WI38 (cell line): ENCODE measurements at regions not wholly inside any gene's neighbourhood (a gene's known extent, or its start where the extent isn't known, plus 50 kb on each side); places are given as distances from the start of the nearest gene placed in this dataset.
"Not testable (repeated sequence)": the region's sequence is repeated elsewhere in the genome, so short reads cannot be mapped to it uniquely, and the experiment has no call there.

ENCODE experiments used
- H3K4me3 ChIP-seq: 2 replicates; pipeline ENCODE4 v1.5.1; 2011; ENCODE audit warnings: low read depth, mild to moderate bottlenecking, control low read depth, low read length
- CTCF ChIP-seq: IDR thresholded peaks from 2 replicates; pipeline ENCODE4 v1.5.1; 2012; ENCODE audit warnings: low read depth, mild to moderate bottlenecking, control low read depth, low read length

GRCh38 chr17:72382971-72383722 lies 262.3 kb downstream of the SOX9 start:
- no peak overlapping the region for H3K4me3 ChIP-seq
- no peak for TF ChIP-seq CTCF

DNA sequence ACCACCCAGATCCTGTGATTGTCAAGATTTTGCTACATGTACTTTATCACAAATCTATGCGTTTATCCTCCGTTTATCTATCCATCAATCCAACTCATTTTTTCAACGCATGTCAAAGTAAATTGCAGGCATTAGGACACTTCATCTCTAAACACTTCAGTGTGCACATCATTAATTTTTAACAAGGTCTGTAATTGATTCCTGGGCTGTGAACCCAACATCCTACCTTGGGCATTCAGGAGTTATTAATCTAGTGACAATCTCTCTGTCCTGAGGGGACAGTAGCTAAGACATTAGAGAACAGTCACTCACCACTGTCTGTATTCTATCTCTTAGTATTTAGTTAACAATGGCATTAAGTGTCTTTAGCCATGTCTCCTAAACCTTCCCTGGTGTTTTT lies 264.7 kb downstream of the SOX9 start:
- H3K4me3 ChIP-seq: no peak overlapping the region
- no peak for TF ChIP-seq CTCF

GRCh38 chr17:72386173-72386572 lies 265.4 kb downstream of the SOX9 start:
- not testable (repeated sequence) for H3K4me3 ChIP-seq

- no peak for TF ChIP-seq CTCF
- H3K4me3 ChIP-seq: no peak overlapping the region
Measured at GRCh38 chr17:72386619-72387237, 265.9 kb downstream of the SOX9 start.

GRCh38 chr17:72387487-72387886 lies 266.7 kb downstream of the SOX9 start:
- TF ChIP-seq CTCF: no peak
- no peak overlapping the region for H3K4me3 ChIP-seq

- no peak overlapping the region for H3K4me3 ChIP-seq
- no peak for TF ChIP-seq CTCF
Measured at GRCh38 chr17:72387969-72388368, 267.1 kb downstream of the SOX9 start.

- H3K4me3 ChIP-seq: no peak overlapping the region
- peak; percentile 27 for TF ChIP-seq CTCF
Measured at GRCh38 chr17:72388765-72389473, 268.1 kb downstream of the SOX9 start.
